Spleen (tissue), 7 donors: ENCODE measurements at regions not wholly inside any gene's neighbourhood (a gene's known extent, or its start where the extent isn't known, plus 50 kb on each side); places are given as distances from the start of the nearest gene placed in this dataset.

ENCODE experiments used
- POLR2A ChIP-seq, 3 donors: fragments of 450-650 bp; IDR thresholded peaks; one replicate each; pipeline ENCODE4 v1.5.1; 2017; ENCODE audit warnings: antibody characterized with exemption in 3 of 3, mild to moderate bottlenecking in 1 of 3
- TF ChIP-seq, protein P1 (sequence below), 11 experiments: fragments of 200-600 bp in 7 of 11; fragments of 450-650 bp in 4 of 11; sonication (generic) in 4 of 11; IDR thresholded peaks in 8 of 11; conservative IDR thresholded peaks in 3 of 11; 1 replicate in 7 of 11; 2 replicates in 4 of 11; pipeline versions ENCODE4 v1.4.0 to v1.8.0; 2016 to 2021; ENCODE audit warnings: antibody characterized with exemption in 11 of 11, inconsistent platforms in 4 of 11, mild to moderate bottlenecking in 1 of 11
- donor health status: DM: no; HTN: no; CAD: no; lungs with moderate emphysema.
- donor health status: DM: no; HTN: no; CAD: no.
- donor health status: DM: no; HTN: no; CAD: no.

DNA sequence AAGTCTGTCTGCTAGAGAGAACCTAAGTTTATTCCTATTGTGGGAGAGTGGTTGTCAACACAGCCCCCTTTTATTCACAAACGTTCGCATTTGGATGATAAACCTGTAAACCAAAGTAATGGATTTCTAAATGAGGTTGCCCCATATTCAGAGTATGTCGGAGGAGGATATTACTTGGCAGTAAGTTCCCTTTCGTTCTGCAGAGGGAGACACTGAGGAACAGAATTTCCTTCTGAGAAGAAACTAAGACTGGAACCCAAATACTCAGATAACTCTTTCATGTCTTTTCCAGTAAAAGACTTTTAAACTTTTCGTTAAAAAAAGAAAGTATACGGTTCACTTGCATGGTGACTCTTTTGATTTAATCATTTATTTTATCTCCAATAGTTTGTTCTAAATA, 754.6 kb upstream of the MMS22L start:
- TF ChIP-seq, protein P1, sequence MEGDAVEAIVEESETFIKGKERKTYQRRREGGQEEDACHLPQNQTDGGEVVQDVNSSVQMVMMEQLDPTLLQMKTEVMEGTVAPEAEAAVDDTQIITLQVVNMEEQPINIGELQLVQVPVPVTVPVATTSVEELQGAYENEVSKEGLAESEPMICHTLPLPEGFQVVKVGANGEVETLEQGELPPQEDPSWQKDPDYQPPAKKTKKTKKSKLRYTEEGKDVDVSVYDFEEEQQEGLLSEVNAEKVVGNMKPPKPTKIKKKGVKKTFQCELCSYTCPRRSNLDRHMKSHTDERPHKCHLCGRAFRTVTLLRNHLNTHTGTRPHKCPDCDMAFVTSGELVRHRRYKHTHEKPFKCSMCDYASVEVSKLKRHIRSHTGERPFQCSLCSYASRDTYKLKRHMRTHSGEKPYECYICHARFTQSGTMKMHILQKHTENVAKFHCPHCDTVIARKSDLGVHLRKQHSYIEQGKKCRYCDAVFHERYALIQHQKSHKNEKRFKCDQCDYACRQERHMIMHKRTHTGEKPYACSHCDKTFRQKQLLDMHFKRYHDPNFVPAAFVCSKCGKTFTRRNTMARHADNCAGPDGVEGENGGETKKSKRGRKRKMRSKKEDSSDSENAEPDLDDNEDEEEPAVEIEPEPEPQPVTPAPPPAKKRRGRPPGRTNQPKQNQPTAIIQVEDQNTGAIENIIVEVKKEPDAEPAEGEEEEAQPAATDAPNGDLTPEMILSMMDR (IDR thresholded peaks at IDR 0.05 in 8 of 11, conservative IDR thresholded peaks at IDR 0.05 in 3 of 11), result no peak
- TF ChIP-seq POLR2A (IDR thresholded peaks at IDR 0.05), result no peak
